ENCODE measurements at regions not wholly inside any gene's neighbourhood (a gene's known extent, or its start where the extent isn't known, plus 50 kb on each side); places are given as distances from the start of the nearest gene placed in this dataset.

DNA sequence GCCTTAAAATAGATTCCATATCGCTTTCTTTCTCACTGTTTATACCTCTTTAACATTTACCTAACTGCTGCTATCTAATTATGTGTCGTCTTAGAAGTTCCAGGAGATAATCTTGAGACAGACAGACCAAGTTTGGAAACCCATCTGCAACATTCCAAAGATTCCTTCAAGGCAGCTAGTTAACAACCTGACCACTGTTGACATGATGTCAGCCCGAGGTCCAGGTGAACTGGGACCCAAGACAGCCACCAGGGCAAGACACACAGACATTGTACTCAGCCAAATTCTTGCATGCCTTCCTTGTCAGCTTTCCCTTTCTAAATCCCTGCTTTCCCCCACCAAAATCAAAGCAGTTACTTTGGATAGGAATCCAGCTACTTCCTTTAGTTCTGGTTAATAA, 1476.5 kb upstream of the PRR20A start:
- H3K27ac ChIP-seq (ENCODE audit: extremely low read depth, low read depth, low read length), result no peak overlapping the region
- no peaks in the 10 kb centered on the region for H3K36me3 ChIP-seq (ENCODE audit: control insufficient read depth in 2 of 2, insufficient read depth in 1 of 2, low read length in 2 of 2)
- H3K9me3 ChIP-seq (ENCODE audit: control insufficient read depth, insufficient read depth, low read depth, low read length), result no peaks in the 10 kb centered on the region
- CTCF ChIA-PET, result no interaction called here
- no peak overlapping the region for H3K4me3 ChIP-seq (ENCODE audit: low read depth, low read length)
- TF ChIP-seq ZNF843 (tag by site-specific recombination; IDR thresholded peaks at IDR 0.05), result no peak
- TF ChIP-seq, protein P1, sequence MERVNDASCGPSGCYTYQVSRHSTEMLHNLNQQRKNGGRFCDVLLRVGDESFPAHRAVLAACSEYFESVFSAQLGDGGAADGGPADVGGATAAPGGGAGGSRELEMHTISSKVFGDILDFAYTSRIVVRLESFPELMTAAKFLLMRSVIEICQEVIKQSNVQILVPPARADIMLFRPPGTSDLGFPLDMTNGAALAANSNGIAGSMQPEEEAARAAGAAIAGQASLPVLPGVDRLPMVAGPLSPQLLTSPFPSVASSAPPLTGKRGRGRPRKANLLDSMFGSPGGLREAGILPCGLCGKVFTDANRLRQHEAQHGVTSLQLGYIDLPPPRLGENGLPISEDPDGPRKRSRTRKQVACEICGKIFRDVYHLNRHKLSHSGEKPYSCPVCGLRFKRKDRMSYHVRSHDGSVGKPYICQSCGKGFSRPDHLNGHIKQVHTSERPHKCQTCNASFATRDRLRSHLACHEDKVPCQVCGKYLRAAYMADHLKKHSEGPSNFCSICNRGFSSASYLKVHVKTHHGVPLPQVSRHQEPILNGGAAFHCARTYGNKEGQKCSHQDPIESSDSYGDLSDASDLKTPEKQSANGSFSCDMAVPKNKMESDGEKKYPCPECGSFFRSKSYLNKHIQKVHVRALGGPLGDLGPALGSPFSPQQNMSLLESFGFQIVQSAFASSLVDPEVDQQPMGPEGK (tag by site-specific recombination; IDR thresholded peaks at IDR 0.05), result no peak
- no peak for TF ChIP-seq ZNF548 (tag by site-specific recombination; IDR thresholded peaks at IDR 0.05)
- TF ChIP-seq YY1 (tag by site-specific recombination; IDR thresholded peaks at IDR 0.05), result no peak
- TF ChIP-seq ZNF48 (tag by site-specific recombination; IDR thresholded peaks at IDR 0.05), result no peak
- TF ChIP-seq, protein P2, sequence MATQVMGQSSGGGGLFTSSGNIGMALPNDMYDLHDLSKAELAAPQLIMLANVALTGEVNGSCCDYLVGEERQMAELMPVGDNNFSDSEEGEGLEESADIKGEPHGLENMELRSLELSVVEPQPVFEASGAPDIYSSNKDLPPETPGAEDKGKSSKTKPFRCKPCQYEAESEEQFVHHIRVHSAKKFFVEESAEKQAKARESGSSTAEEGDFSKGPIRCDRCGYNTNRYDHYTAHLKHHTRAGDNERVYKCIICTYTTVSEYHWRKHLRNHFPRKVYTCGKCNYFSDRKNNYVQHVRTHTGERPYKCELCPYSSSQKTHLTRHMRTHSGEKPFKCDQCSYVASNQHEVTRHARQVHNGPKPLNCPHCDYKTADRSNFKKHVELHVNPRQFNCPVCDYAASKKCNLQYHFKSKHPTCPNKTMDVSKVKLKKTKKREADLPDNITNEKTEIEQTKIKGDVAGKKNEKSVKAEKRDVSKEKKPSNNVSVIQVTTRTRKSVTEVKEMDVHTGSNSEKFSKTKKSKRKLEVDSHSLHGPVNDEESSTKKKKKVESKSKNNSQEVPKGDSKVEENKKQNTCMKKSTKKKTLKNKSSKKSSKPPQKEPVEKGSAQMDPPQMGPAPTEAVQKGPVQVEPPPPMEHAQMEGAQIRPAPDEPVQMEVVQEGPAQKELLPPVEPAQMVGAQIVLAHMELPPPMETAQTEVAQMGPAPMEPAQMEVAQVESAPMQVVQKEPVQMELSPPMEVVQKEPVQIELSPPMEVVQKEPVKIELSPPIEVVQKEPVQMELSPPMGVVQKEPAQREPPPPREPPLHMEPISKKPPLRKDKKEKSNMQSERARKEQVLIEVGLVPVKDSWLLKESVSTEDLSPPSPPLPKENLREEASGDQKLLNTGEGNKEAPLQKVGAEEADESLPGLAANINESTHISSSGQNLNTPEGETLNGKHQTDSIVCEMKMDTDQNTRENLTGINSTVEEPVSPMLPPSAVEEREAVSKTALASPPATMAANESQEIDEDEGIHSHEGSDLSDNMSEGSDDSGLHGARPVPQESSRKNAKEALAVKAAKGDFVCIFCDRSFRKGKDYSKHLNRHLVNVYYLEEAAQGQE (tag by site-specific recombination; IDR thresholded peaks at IDR 0.05), result no peak
- no peak for TF ChIP-seq ZNF549 (tag by site-specific recombination; IDR thresholded peaks at IDR 0.05)
- no peak for TF ChIP-seq BCL11B (tag by site-specific recombination; IDR thresholded peaks at IDR 0.05; ENCODE audit: low read depth)
- TF ChIP-seq ZNF677 (tag by site-specific recombination; IDR thresholded peaks at IDR 0.05), result no peak
- no peaks in the 10 kb centered on the region for H3K4me1 ChIP-seq (ENCODE audit: control insufficient read depth, insufficient read depth, low read length)
- POLR2A ChIA-PET, result no interaction called here

DNA sequence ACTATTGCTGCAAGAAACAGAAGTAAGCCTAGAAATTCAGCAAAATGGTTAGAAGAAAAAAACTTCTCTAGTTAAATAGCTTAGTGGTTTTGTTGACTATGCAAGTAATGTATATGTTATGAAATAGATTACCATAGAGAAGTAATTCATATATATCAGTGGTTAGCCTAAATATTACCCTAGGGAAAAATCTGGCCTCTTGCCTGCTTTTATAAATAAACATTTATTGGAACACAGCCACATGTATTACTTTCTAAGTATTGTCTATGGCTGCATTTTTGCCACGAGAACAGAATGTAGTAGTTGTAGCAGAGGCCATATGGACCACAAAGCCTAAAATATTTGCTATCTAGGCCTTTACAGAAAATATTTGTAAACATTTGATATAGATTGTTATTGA, 1471.7 kb upstream of the PRR20A start:
- TF ChIP-seq, protein P3, sequence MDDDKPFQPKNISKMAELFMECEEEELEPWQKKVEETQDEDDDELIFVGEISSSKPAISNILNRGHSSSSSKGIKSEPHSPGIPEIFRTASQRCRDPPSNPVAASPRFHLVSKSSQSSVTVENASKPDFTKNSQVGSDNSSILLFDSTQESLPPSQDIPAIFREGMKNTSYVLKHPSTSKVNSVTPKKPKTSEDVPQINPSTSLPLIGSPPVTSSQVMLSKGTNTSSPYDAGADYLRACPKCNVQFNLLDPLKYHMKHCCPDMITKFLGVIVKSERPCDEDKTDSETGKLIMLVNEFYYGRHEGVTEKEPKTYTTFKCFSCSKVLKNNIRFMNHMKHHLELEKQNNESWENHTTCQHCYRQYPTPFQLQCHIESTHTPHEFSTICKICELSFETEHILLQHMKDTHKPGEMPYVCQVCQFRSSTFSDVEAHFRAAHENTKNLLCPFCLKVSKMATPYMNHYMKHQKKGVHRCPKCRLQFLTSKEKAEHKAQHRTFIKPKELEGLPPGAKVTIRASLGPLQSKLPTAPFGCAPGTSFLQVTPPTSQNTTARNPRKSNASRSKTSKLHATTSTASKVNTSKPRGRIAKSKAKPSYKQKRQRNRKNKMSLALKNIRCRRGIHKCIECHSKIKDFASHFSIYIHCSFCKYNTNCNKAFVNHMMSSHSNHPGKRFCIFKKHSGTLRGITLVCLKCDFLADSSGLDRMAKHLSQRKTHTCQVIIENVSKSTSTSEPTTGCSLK (tag by site-specific recombination; IDR thresholded peaks at IDR 0.05), result no peak
- TF ChIP-seq, protein P4, sequence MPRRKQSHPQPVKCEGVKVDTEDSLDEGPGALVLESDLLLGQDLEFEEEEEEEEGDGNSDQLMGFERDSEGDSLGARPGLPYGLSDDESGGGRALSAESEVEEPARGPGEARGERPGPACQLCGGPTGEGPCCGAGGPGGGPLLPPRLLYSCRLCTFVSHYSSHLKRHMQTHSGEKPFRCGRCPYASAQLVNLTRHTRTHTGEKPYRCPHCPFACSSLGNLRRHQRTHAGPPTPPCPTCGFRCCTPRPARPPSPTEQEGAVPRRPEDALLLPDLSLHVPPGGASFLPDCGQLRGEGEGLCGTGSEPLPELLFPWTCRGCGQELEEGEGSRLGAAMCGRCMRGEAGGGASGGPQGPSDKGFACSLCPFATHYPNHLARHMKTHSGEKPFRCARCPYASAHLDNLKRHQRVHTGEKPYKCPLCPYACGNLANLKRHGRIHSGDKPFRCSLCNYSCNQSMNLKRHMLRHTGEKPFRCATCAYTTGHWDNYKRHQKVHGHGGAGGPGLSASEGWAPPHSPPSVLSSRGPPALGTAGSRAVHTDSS (tag by site-specific recombination; IDR thresholded peaks at IDR 0.05), result no peak
- TF ChIP-seq ZNF837 (tag by site-specific recombination; IDR thresholded peaks at IDR 0.05) (no peak), ZNF501 (tag by site-specific recombination; IDR thresholded peaks at IDR 0.05) (no peak), ZNF658 (tag by site-specific recombination; IDR thresholded peaks at IDR 0.05) (no peak), GLIS2 (tag by site-specific recombination; IDR thresholded peaks at IDR 0.05) (no peak), ZNF530 (tag by site-specific recombination; IDR thresholded peaks at IDR 0.05; ENCODE audit: low read depth) (no peak), ZNF610 (tag by site-specific recombination; IDR thresholded peaks at IDR 0.05; ENCODE audit: borderline replicate concordance) (no peak), ZNF701 (tag by site-specific recombination; IDR thresholded peaks at IDR 0.05) (no peak), ZNF426 (tag by site-specific recombination; IDR thresholded peaks at IDR 0.05) (no peak), ZNF571 (tag by site-specific recombination; IDR thresholded peaks at IDR 0.05) (no peak)
- no peaks in the 10 kb centered on the region for H3K9me3 ChIP-seq (ENCODE audit: control insufficient read depth, insufficient read depth, low read depth, low read length)
- H3K4me1 ChIP-seq (ENCODE audit: control insufficient read depth, insufficient read depth, low read length), result no peaks in the 10 kb centered on the region
- H3K36me3 ChIP-seq (ENCODE audit: control insufficient read depth in 2 of 2, insufficient read depth in 1 of 2, low read length in 2 of 2), result no peaks in the 10 kb centered on the region
- ChIA-PET POLR2A (no interaction called here), CTCF (no interaction called here)
- H3K4me3 ChIP-seq (ENCODE audit: low read depth, low read length), result no peak overlapping the region
- H3K27ac ChIP-seq (ENCODE audit: extremely low read depth, low read depth, low read length), result no peak overlapping the region
